ENCODE measurements at regions not wholly inside any gene's neighbourhood (a gene's known extent, or its start where the extent isn't known, plus 50 kb on each side); places are given as distances from the start of the nearest gene placed in this dataset.

DNA sequence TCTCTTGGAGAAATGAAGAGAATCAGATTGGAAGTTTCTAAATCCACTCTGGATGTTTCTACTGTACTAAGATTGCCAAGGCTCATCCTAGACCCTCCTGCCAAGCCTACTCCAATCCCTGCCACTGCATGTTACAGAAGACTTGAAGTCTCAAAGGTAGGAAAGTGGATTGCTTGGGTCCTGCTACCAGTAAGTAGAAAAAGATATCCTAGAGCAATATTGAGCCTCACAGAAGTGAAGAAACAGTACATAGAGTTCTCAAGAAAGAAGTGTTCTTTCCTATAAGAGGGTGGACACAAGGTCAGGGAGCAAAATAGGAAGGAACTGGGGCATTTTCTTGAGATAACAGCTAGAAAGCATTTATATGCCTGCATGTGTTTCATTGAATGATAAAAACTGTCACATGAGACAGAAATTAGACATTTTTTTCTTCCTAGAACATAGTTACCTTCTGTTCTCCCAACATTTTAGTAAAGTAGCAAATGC is 232.9 kb downstream of the RBM43 start:
- Histone ChIP-seq H3K36me3 (ENCODE audit: low read depth, missing control alignments) (no peaks in the 10 kb centered on the region), H3K27me3 (no peaks in the 10 kb centered on the region), H3K4me1 (peaks cover 16% of the 10 kb centered on the region), H3K4me3 (no peak overlapping the region), H3K27ac (no peak overlapping the region), H3K9me3 (no peaks in the 10 kb centered on the region)
- intact Hi-C loops (cut with DNase I; ENCODE audit: low total_unique reads): no loop called here
- DNase-seq: no peak
- TF ChIP-seq POLR2A (IDR thresholded peaks at IDR 0.05): no peak
- TF ChIP-seq, protein P1, sequence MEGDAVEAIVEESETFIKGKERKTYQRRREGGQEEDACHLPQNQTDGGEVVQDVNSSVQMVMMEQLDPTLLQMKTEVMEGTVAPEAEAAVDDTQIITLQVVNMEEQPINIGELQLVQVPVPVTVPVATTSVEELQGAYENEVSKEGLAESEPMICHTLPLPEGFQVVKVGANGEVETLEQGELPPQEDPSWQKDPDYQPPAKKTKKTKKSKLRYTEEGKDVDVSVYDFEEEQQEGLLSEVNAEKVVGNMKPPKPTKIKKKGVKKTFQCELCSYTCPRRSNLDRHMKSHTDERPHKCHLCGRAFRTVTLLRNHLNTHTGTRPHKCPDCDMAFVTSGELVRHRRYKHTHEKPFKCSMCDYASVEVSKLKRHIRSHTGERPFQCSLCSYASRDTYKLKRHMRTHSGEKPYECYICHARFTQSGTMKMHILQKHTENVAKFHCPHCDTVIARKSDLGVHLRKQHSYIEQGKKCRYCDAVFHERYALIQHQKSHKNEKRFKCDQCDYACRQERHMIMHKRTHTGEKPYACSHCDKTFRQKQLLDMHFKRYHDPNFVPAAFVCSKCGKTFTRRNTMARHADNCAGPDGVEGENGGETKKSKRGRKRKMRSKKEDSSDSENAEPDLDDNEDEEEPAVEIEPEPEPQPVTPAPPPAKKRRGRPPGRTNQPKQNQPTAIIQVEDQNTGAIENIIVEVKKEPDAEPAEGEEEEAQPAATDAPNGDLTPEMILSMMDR (IDR thresholded peaks at IDR 0.05): no peak

DNA sequence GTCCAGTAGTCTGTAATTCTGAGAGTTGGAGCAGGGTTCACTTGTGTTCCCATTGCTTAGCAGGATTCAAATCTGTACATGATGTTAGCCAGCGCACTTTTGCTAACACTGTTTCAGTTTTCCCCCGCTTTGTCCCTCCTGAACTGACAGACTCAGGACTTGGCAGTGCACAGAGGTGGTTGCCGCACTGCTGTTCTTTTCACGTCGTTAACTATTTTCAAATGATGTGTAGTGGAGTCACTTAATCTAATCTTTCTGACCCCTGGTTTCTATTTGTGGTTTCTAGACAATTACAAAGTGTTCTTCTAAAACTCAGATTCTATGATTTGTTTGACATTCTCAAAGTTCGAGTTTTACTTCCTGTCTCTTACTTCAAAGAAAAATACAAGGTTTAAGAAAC is 234.5 kb downstream of the RBM43 start:
- peak overlapping the region; percentile 18 to 74 for H3K27ac ChIP-seq
- intact Hi-C loops (cut with DNase I; ENCODE audit: low total_unique reads): no loop called here
- H3K4me3 ChIP-seq: no peak overlapping the region
- no peaks in the 10 kb centered on the region for H3K9me3 ChIP-seq
- DNase-seq: peak; percentile 76
- H3K4me1 ChIP-seq: peaks cover 16% of the 10 kb centered on the region
- TF ChIP-seq, protein P1 (IDR thresholded peaks at IDR 0.05): no peak
- TF ChIP-seq POLR2A (IDR thresholded peaks at IDR 0.05): no peak
- H3K36me3 ChIP-seq (ENCODE audit: low read depth, missing control alignments): no peaks in the 10 kb centered on the region
- no peaks in the 10 kb centered on the region for H3K27me3 ChIP-seq
- WGBS, 2 donors: 37 to 51% methylated on average over 6 of the region's 6 CpGs

DNA sequence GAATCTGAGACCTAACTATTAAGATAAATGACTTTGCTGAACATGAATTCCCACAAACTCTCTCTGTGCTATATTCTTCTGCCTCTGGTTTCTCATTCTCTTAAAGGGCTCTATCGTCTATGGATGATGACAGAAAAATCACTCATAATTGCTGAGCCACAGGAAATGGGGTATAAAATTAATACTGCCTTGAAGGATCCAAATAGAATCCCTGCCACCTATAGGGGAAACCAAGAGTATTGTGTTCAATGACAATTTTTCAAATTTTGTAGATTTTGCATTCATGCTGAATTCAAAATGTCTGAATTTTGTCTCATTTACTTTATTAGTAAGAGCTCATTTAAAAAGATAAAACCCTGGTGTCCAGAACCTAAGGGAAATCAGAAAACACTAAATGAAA is 235.8 kb downstream of the RBM43 start:
- no peak for DNase-seq
- intact Hi-C loops (cut with DNase I; ENCODE audit: low total_unique reads): no loop called here
- H3K4me1 ChIP-seq: peaks cover 16% of the 10 kb centered on the region
- no peak overlapping the region for H3K4me3 ChIP-seq
- no peaks in the 10 kb centered on the region for H3K9me3 ChIP-seq
- WGBS, 2 donors: 90 to 92% methylated on average over 1 of the region's 1 CpG
- H3K27ac ChIP-seq: no peak overlapping the region
- no peaks in the 10 kb centered on the region for H3K36me3 ChIP-seq (ENCODE audit: low read depth, missing control alignments)
- no peaks in the 10 kb centered on the region for H3K27me3 ChIP-seq
- TF ChIP-seq, protein P1 (IDR thresholded peaks at IDR 0.05): no peak
- TF ChIP-seq POLR2A (IDR thresholded peaks at IDR 0.05): no peak

- DNase-seq: no peak
- intact Hi-C loops (cut with DNase I; ENCODE audit: low total_unique reads): no loop called here
- no peaks in the 10 kb centered on the region for H3K9me3 ChIP-seq
Measured at GRCh38 chr2:151024696-151025251, 236.9 kb downstream of the RBM43 start.

More at GRCh38 chr2:151024696-151025251, 236.9 kb downstream of the RBM43 start:
- H3K36me3 ChIP-seq (ENCODE audit: low read depth, missing control alignments): no peaks in the 10 kb centered on the region
- no peak overlapping the region for H3K27ac ChIP-seq
- no peak for TF ChIP-seq POLR2A (IDR thresholded peaks at IDR 0.05)
- TF ChIP-seq, protein P1 (IDR thresholded peaks at IDR 0.05): no peak
- peaks cover 16% of the 10 kb centered on the region for H3K4me1 ChIP-seq
- no peak overlapping the region for H3K4me3 ChIP-seq
- no peaks in the 10 kb centered on the region for H3K27me3 ChIP-seq
- WGBS, 2 donors: 59 to 71% methylated on average over 4 of the region's 4 CpGs

Measured in testis (tissue), 2 donors.